ENCODE measurements at regions not wholly inside any gene's neighbourhood (a gene's known extent, or its start where the extent isn't known, plus 50 kb on each side); places are given as distances from the start of the nearest gene placed in this dataset.

GRCh38 chr6:166810864-166811263 lies 145.5 kb downstream of the RNASET2 start:
- no peak for TF ChIP-seq CTCF (IDR thresholded peaks at IDR 0.05; ENCODE audit: control insufficient read depth, extremely low read depth, insufficient read depth)
- no peak for DNase-seq (ENCODE audit: low read depth)
- H3K4me3 ChIP-seq (ENCODE audit: low read depth, low read length) = no peak overlapping the region

- H3K4me3 ChIP-seq (ENCODE audit: low read depth, low read length) = no peak overlapping the region
- no peak for DNase-seq (ENCODE audit: low read depth)
- no peak for TF ChIP-seq CTCF (IDR thresholded peaks at IDR 0.05; ENCODE audit: control insufficient read depth, extremely low read depth, insufficient read depth)
Observed at GRCh38 chr6:166809721-166810120, 146.6 kb downstream of the RNASET2 start.

- H3K4me3 ChIP-seq (ENCODE audit: low read depth, low read length) = no peak overlapping the region
- no peak for DNase-seq (ENCODE audit: low read depth)
- no peak for TF ChIP-seq CTCF (IDR thresholded peaks at IDR 0.05; ENCODE audit: control insufficient read depth, extremely low read depth, insufficient read depth)
Observed at GRCh38 chr6:166806962-166807757, 149.2 kb downstream of the RNASET2 start.

GRCh38 chr6:166806217-166806838 lies 150.0 kb downstream of the RNASET2 start:
- no peak for DNase-seq (ENCODE audit: low read depth)
- no peak for TF ChIP-seq CTCF (IDR thresholded peaks at IDR 0.05; ENCODE audit: control insufficient read depth, extremely low read depth, insufficient read depth)

GRCh38 chr6:166803471-166803870 lies 152.9 kb downstream of the RNASET2 start:
- no peak for DNase-seq (ENCODE audit: low read depth)
- H3K4me3 ChIP-seq (ENCODE audit: low read depth, low read length) = no peak overlapping the region
- TF ChIP-seq CTCF (IDR thresholded peaks at IDR 0.05; ENCODE audit: control insufficient read depth, extremely low read depth, insufficient read depth) = no peak

More at GRCh38 chr6:166806217-166806838, 150.0 kb downstream of the RNASET2 start:
- no peak overlapping the region for H3K4me3 ChIP-seq (ENCODE audit: low read depth, low read length)

- no peak for TF ChIP-seq CTCF (IDR thresholded peaks at IDR 0.05; ENCODE audit: control insufficient read depth, extremely low read depth, insufficient read depth)
- DNase-seq (ENCODE audit: low read depth) = no peak
- H3K4me3 ChIP-seq (ENCODE audit: low read depth, low read length) = no peak overlapping the region
Observed at GRCh38 chr6:166802401-166802800, 153.9 kb downstream of the RNASET2 start.
